NT2/D1 (cell line): ENCODE measurements at regions not wholly inside any gene's neighbourhood (a gene's known extent, or its start where the extent isn't known, plus 50 kb on each side); places are given as distances from the start of the nearest gene placed in this dataset.
"Not testable (repeated sequence)": the region's sequence is repeated elsewhere in the genome, so short reads cannot be mapped to it uniquely, and the experiment has no call there.

ENCODE experiments used
- DNase-seq: peaks from one replicate; pipeline ENCODE4 v3.0.0-alpha.2; 2011; ENCODE audit warnings: low read depth, low spot score
- H3K27me3 ChIP-seq: 2 replicates; pipeline ENCODE4 v1.6.0; 2011; ENCODE audit warnings: mild to moderate bottlenecking; ENCODE audit not compliant: insufficient read length, insufficient read depth
- H3K36me3 ChIP-seq: 2 replicates; pipeline ENCODE4 v1.6.1; 2011; ENCODE audit warnings: mild to moderate bottlenecking, low read length, mixed read lengths; ENCODE audit not compliant: insufficient read depth, insufficient read length
- H3K4me1 ChIP-seq: 2 replicates; pipeline ENCODE4 v1.5.1; 2011; ENCODE audit not compliant: insufficient read depth, insufficient read length
- H3K4me3 ChIP-seq: 2 replicates; pipeline ENCODE4 v1.5.1; 2011; ENCODE audit warnings: low read depth; ENCODE audit not compliant: insufficient read length
- H3K9ac ChIP-seq: 2 replicates; pipeline ENCODE4 v1.6.0; 2011; ENCODE audit warnings: low read depth; ENCODE audit not compliant: insufficient read length
- H3K9me3 ChIP-seq: 2 replicates; pipeline ENCODE4 v1.5.1; 2011; ENCODE audit warnings: mild to moderate bottlenecking, low read length; ENCODE audit not compliant: insufficient read depth
- SUZ12 ChIP-seq: IDR thresholded peaks from 2 replicates; pipeline ENCODE4 v1.6.1; 2011; ENCODE audit not compliant: insufficient read length, insufficient read depth; ENCODE audit errors: extremely low read depth
- YY1 ChIP-seq: IDR thresholded peaks from 2 replicates; pipeline ENCODE4 v1.6.1; 2011; ENCODE audit not compliant: insufficient read length, insufficient read depth
- ZNF274 ChIP-seq: IDR thresholded peaks from 2 replicates; pipeline ENCODE4 v1.6.1; 2011; ENCODE audit warnings: mild to moderate bottlenecking, low read depth, low read length

DNA sequence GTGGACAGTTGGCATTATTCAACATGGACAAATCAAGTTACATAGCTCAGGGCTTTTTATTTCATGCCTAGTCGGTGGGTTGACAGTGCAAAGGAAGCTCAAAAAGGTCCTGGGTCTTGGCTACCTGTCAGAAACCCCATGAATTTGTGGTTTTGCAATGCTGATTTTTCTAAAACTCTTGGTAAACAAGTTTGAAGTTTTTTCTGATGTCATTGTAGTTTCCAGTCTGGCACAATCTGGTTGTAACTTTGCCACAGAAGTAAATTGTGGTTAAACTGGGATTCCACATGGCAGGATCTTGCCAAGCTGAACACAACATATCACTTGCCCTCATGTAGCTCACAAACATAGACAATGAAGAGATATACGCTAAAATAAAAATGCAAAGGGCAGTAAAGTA is 100.8 kb downstream of the EHF start:
- no peaks in the 10 kb centered on the region for H3K4me1 ChIP-seq
- no peak overlapping the region for H3K4me3 ChIP-seq
- no peak for TF ChIP-seq YY1
- no peak overlapping the region for H3K9ac ChIP-seq
- H3K36me3 ChIP-seq, result peaks cover 10% of the 10 kb centered on the region
- no peak for DNase-seq
- H3K9me3 ChIP-seq, result no peaks in the 10 kb centered on the region
- no peaks in the 10 kb centered on the region for H3K27me3 ChIP-seq

GRCh38 chr11:34719303-34719848 is 98.5 kb downstream of the EHF start:
- Histone ChIP-seq H3K9ac (no peak overlapping the region), H3K36me3 (peaks cover 21% of the 10 kb centered on the region), H3K9me3 (0 out of 2 replicates have a peak, but pooled peaks cover under 1% of the 10 kb centered on the region), H3K27me3 (no peaks in the 10 kb centered on the region), H3K4me1 (no peaks in the 10 kb centered on the region), H3K4me3 (no peak overlapping the region)
- TF ChIP-seq SUZ12, result no peak
- no peak for TF ChIP-seq YY1
- TF ChIP-seq ZNF274, result no peak
- no peak for DNase-seq

DNA sequence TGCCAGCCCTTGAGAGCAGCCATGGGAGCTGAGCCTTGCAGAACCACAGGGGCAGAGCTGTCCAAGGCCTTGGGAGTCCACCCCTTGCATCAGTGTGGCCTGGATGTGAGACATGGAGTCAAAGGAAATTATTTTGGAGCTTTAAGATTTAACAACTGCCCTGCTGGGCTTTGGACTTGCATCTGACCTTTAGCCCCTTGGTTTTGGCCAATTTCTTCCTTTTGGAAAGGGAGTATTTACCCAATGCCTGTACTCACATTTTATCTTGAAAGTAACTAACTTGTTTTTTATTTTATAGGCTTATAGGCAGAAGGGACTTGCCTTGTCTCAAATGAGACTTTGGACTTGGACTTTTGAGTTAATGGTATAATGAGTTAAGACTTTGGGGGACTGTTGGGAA is 92.7 kb downstream of the EHF start:
- not testable (repeated sequence) for DNase-seq, H3K27me3 ChIP-seq, H3K9ac ChIP-seq, H3K4me3 ChIP-seq, H3K4me1 ChIP-seq
- Histone ChIP-seq H3K9me3 (peaks cover 52% of the 10 kb centered on the region), H3K36me3 (peaks cover 31% of the 10 kb centered on the region)
